HG02642 (cell line): ENCODE measurements at regions not wholly inside any gene's neighbourhood (a gene's known extent, or its start where the extent isn't known, plus 50 kb on each side); places are given as distances from the start of the nearest gene placed in this dataset.

ENCODE experiments used
- ATAC-seq: cut with Tn5 transposase; IDR thresholded peaks from one replicate; pipeline ENCODE4 v1.9.1; 2021; ENCODE audit warnings: mild to moderate bottlenecking; ENCODE audit not compliant: unreplicated experiment, poor library complexity

GRCh38 chr5:45189481-45189880 is 380.7 kb downstream of the MRPS30 start:
- no peak for ATAC-seq

DNA sequence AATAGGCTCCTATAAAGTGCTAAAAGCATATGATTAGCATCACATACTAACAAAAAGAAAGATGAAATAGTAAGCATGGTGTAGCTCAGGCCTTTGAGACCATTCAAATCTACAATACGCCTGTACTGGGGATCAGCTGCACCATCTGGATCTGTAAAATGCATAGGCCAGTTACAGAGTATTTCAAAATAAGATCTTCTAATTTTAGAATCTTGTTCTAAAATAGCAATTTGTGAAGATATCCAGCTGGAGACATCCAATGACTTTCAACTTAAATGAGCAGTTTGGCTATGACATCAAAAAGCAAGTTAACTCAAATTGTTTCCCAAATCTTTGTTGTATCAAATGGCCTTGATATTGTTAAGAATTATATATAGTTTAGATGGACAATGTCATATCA is 386.3 kb downstream of the MRPS30 start:
- no peak for ATAC-seq
